ENCODE measurements at regions not wholly inside any gene's neighbourhood (a gene's known extent, or its start where the extent isn't known, plus 50 kb on each side); places are given as distances from the start of the nearest gene placed in this dataset.

GRCh38 chr4:160887668-160888067, 1276.1 kb downstream of the FSTL5 start:
- no peak for DNase-seq
- TF ChIP-seq, protein P1, sequence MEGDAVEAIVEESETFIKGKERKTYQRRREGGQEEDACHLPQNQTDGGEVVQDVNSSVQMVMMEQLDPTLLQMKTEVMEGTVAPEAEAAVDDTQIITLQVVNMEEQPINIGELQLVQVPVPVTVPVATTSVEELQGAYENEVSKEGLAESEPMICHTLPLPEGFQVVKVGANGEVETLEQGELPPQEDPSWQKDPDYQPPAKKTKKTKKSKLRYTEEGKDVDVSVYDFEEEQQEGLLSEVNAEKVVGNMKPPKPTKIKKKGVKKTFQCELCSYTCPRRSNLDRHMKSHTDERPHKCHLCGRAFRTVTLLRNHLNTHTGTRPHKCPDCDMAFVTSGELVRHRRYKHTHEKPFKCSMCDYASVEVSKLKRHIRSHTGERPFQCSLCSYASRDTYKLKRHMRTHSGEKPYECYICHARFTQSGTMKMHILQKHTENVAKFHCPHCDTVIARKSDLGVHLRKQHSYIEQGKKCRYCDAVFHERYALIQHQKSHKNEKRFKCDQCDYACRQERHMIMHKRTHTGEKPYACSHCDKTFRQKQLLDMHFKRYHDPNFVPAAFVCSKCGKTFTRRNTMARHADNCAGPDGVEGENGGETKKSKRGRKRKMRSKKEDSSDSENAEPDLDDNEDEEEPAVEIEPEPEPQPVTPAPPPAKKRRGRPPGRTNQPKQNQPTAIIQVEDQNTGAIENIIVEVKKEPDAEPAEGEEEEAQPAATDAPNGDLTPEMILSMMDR (IDR thresholded peaks at IDR 0.05; ENCODE audit: insufficient read depth in 1 of 2, low read depth in 1 of 2, low read length in 1 of 2, severe bottlenecking in 1 of 2, unreplicated experiment in 1 of 2): no peak
- intact Hi-C loops (cut with micrococcal nuclease; ENCODE audit: unreplicated experiment): no loop called here
- BruUV-seq (replicated peaks): no TSS peak
- no peak overlapping the region for H3K27ac Mint-ChIP-seq (ENCODE audit: unreplicated experiment)
- Histone ChIP-seq H3K9me3 (no peaks in the 10 kb centered on the region), H3K4me3 (ENCODE audit: low read depth, low read length) (no peak overlapping the region), H3K4me1 (no peaks in the 10 kb centered on the region), H3K27me3 (replicated peaks; ENCODE audit: control insufficient read depth, insufficient read depth, low read length) (no peaks in the 10 kb centered on the region), H3K36me3 (ENCODE audit: control insufficient read depth, insufficient read depth, low read length) (no peaks in the 10 kb centered on the region)
- no peaks in the 10 kb centered on the region for H3K4me1 Mint-ChIP-seq (ENCODE audit: low read depth, unreplicated experiment)
- H3K27me3 Mint-ChIP-seq (ENCODE audit: insufficient read depth, unreplicated experiment): no peaks in the 10 kb centered on the region
- no peak overlapping the region for H3K4me3 Mint-ChIP-seq (ENCODE audit: unreplicated experiment)
- CTCF ChIA-PET: no interaction called here
- H3K36me3 Mint-ChIP-seq (ENCODE audit: insufficient read depth, unreplicated experiment): no peaks in the 10 kb centered on the region
- POLR2A ChIA-PET: no interaction called here
- H3K9me3 Mint-ChIP-seq (ENCODE audit: unreplicated experiment): peaks cover 10% of the 10 kb centered on the region

- Histone ChIP-seq H3K27me3 (replicated peaks; ENCODE audit: control insufficient read depth, insufficient read depth, low read length) (no peaks in the 10 kb centered on the region), H3K36me3 (ENCODE audit: control insufficient read depth, insufficient read depth, low read length) (no peaks in the 10 kb centered on the region), H3K9me3 (no peaks in the 10 kb centered on the region), H3K4me1 (no peaks in the 10 kb centered on the region), H3K4me3 (ENCODE audit: low read depth, low read length) (no peak overlapping the region)
- intact Hi-C loops (cut with micrococcal nuclease; ENCODE audit: unreplicated experiment): no loop called here
- no peaks in the 10 kb centered on the region for H3K36me3 Mint-ChIP-seq (ENCODE audit: insufficient read depth, unreplicated experiment)
- ChIA-PET POLR2A (no interaction called here), CTCF (no interaction called here)
- H3K9me3 Mint-ChIP-seq (ENCODE audit: unreplicated experiment): no peaks in the 10 kb centered on the region
- H3K27ac Mint-ChIP-seq (ENCODE audit: unreplicated experiment): no peak overlapping the region
- H3K27me3 Mint-ChIP-seq (ENCODE audit: insufficient read depth, unreplicated experiment): no peaks in the 10 kb centered on the region
- no peaks in the 10 kb centered on the region for H3K4me1 Mint-ChIP-seq (ENCODE audit: low read depth, unreplicated experiment)
- no TSS peak for BruUV-seq (replicated peaks)
- DNase-seq: no peak
- H3K4me3 Mint-ChIP-seq (ENCODE audit: unreplicated experiment): no peak overlapping the region
- TF ChIP-seq, protein P1 (IDR thresholded peaks at IDR 0.05; ENCODE audit: insufficient read depth in 1 of 2, low read depth in 1 of 2, low read length in 1 of 2, severe bottlenecking in 1 of 2, unreplicated experiment in 1 of 2): no peak
Measured at GRCh38 chr4:160894128-160894527, 1269.7 kb downstream of the FSTL5 start.

GRCh38 chr4:160894809-160895208, 1269.0 kb downstream of the FSTL5 start:
- intact Hi-C loops (cut with micrococcal nuclease; ENCODE audit: unreplicated experiment): no loop called here
- Histone ChIP-seq H3K36me3 (ENCODE audit: control insufficient read depth, insufficient read depth, low read length) (no peaks in the 10 kb centered on the region), H3K4me1 (no peaks in the 10 kb centered on the region), H3K27me3 (replicated peaks; ENCODE audit: control insufficient read depth, insufficient read depth, low read length) (no peaks in the 10 kb centered on the region), H3K9me3 (no peaks in the 10 kb centered on the region), H3K4me3 (ENCODE audit: low read depth, low read length) (no peak overlapping the region)
- H3K4me3 Mint-ChIP-seq (ENCODE audit: unreplicated experiment): no peak overlapping the region
- H3K27ac Mint-ChIP-seq (ENCODE audit: unreplicated experiment): no peak overlapping the region
- H3K27me3 Mint-ChIP-seq (ENCODE audit: insufficient read depth, unreplicated experiment): no peaks in the 10 kb centered on the region
- H3K36me3 Mint-ChIP-seq (ENCODE audit: insufficient read depth, unreplicated experiment): no peaks in the 10 kb centered on the region
- TF ChIP-seq, protein P1 (IDR thresholded peaks at IDR 0.05; ENCODE audit: insufficient read depth in 1 of 2, low read depth in 1 of 2, low read length in 1 of 2, severe bottlenecking in 1 of 2, unreplicated experiment in 1 of 2): no peak
- DNase-seq: no peak
- H3K4me1 Mint-ChIP-seq (ENCODE audit: low read depth, unreplicated experiment): no peaks in the 10 kb centered on the region
- H3K9me3 Mint-ChIP-seq (ENCODE audit: unreplicated experiment): no peaks in the 10 kb centered on the region
- BruUV-seq (replicated peaks): no TSS peak
- POLR2A ChIA-PET: no interaction called here
- CTCF ChIA-PET: no interaction called here

Data from Caco-2 (cell line).